GM10248 (cell line): ENCODE measurements at regions not wholly inside any gene's neighbourhood (a gene's known extent, or its start where the extent isn't known, plus 50 kb on each side); places are given as distances from the start of the nearest gene placed in this dataset.
A peak's percentile ranks its signal among the peaks of the same experiment; 100 is the strongest.
"Not testable (repeated sequence)": the region's sequence is repeated elsewhere in the genome, so short reads cannot be mapped to it uniquely, and the experiment has no call there.

Experiments used
- CTCF ChIA-PET: fragments of 300-600 bp; sonication (Branson Sonifier 250); formaldehyde crosslinking; extraction: SDS; loops from one replicate; lab custom pipeline; 2021; ENCODE audit warnings: antibody characterized with exemption; lab: Yijun Ruan, JAX
- POLR2A ChIA-PET: fragments of 350-650 bp; sonication (Branson Sonifier 250); formaldehyde crosslinking; extraction: SDS; loops from one replicate; lab custom pipeline; 2020; ENCODE audit warnings: antibody characterized with exemption; lab: Yijun Ruan, JAX
- DNase-seq: peaks from one replicate; pipeline ENCODE4 v3.0.0; 2012; ENCODE audit errors: extremely low spot score
- TF ChIP-seq, protein P1 (sequence below): IDR thresholded peaks from 2 replicates; pipeline ENCODE4 v1.5.1; 2012; ENCODE audit warnings: mild to moderate bottlenecking, low read depth; ENCODE audit errors: extremely low read depth, missing control alignments, control extremely low read depth

DNA sequence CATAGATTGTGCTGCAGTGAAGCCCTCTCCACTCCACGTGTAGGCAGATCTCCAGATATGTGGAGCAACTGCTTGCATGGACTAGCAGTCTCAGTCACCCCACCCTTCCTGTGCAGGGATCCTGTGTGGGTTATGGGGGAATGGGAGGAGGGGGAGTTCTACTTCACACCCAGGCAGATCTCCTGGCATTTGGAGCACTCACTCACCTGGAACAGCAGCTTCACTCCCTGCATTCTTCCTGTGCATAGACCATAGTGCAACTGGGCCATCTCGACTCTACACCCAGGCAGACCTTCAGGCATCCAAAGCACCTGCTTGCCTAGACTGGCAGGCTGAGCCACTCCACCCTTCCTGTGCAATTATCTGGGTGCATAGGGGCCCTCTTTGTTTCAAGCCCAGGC, 96.0 kb upstream of the PCED1B start:
- TF ChIP-seq, protein P1, sequence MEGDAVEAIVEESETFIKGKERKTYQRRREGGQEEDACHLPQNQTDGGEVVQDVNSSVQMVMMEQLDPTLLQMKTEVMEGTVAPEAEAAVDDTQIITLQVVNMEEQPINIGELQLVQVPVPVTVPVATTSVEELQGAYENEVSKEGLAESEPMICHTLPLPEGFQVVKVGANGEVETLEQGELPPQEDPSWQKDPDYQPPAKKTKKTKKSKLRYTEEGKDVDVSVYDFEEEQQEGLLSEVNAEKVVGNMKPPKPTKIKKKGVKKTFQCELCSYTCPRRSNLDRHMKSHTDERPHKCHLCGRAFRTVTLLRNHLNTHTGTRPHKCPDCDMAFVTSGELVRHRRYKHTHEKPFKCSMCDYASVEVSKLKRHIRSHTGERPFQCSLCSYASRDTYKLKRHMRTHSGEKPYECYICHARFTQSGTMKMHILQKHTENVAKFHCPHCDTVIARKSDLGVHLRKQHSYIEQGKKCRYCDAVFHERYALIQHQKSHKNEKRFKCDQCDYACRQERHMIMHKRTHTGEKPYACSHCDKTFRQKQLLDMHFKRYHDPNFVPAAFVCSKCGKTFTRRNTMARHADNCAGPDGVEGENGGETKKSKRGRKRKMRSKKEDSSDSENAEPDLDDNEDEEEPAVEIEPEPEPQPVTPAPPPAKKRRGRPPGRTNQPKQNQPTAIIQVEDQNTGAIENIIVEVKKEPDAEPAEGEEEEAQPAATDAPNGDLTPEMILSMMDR: no peak
- no peak for DNase-seq
- ChIA-PET POLR2A (no interaction called here), CTCF (interaction anchor here (0.7 to 4.0 kb wide), 14 partner anchors 30 to 914 kb away, joined by 3 to 17 read pairs (median 3); no protein-coding TSS in a partner anchor)

DNA sequence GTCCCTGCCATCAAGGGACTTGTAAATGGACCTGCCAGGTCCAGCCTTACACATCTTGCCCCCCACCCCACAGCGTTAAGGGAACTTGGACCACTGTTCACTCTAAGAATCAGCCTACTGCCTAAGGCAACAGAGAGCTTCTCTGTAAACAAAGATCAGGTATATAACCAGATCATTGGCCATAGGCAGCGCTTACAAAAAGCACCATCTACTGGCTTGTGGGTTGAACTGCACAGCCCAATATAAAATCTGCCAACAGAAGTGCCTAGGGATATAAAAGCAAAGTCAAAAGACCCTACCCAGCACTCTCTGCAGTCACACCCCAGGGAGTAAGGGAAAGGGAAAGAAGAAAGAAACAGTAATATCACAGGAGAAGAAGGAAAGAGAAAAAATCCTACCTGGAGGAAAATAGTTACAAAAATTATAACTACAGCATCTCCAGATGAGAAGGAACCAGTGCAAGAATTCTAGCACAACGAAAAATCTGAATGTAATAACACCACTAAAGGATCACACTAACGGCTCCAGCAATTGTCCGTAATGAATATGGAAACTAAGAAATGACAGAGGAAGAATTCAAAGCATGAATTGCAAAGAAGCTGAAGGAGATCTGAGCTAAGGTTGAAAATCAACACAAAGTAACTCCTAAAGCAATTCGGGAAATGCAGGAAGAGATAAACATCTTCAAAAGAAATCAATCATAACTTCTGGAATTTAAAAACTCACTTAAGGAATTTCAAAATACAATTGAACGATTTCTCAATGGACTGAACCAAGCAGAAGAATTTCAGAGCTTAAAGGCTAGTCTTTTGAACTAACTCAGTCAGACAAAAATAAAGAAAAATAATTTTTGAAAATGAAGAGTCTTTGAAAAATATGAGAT, 95.2 kb upstream of the PCED1B start:
- CTCF ChIA-PET: interaction anchor here (0.7 to 4.0 kb wide), 17 partner anchors 13 to 960 kb away, joined by 3 to 17 read pairs (median 3); no protein-coding TSS in a partner anchor
- POLR2A ChIA-PET: no interaction called here
- DNase-seq: peak; percentile 39
- TF ChIP-seq, protein P1: peak; percentile 74

DNA sequence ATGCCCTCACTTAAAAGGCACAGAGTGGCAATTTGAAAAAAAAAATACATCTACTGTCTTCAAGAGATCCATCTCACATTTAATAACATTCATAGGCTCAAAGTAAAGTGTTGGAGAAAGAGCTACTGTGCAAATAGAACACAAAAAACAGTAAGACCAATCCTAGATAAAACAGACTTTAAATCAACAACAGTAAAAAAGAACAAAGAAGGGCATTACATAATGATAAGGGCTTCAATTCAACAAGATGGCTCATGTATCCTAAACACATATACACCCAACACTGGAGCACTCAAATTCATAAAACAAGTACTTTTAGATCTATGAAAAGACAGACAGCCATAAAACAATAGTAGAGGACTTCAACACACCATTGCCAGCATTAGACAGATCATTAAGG, 93.6 kb upstream of the PCED1B start:
- ChIA-PET CTCF (interaction anchor here (3.0 to 4.0 kb wide), 2 partner anchors 310 to 861 kb away, joined by 7 to 17 read pairs; no protein-coding TSS in a partner anchor), POLR2A (no interaction called here)
- DNase-seq: no peak
- TF ChIP-seq, protein P1: no peak

DNA sequence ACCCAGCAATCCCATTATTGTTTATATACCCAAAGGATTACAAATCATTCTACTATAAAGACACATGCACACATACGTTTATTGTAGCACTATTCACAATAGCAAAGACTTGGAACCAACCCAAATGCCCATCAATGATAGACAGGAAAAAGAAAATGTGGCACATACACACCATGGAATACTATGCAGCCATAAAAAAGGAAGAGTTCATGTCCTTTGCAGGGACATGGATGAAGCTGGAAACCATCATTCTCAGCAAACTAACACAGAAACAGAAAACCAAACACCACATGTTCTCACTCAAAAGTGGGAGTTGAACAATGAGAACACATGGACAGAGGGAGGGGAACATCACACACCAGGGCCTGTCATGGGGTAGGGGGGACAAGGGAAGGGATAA, 91.3 kb upstream of the PCED1B start:
- POLR2A ChIA-PET, CTCF ChIA-PET, DNase-seq: not testable (repeated sequence)

DNA sequence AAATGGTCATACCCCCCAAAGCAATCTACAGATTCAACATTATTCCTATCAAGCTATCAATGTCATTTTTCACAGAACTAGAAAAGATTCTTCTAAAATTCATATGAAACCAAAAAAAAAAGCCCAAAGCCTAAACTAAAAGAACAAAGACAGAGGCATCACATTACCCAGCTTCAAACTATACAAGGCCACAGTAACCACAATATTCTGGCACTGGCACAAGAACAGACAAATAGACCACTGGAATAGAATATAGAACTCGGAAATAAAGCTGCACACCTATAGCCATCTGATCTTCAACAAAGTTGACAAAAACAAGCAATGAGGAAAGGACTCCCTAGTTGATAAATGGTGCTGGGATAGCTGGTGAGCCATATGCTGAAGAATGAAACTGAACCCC, 89.2 kb upstream of the PCED1B start:
- CTCF ChIA-PET: no interaction called here
- TF ChIP-seq, protein P1: no peak
- POLR2A ChIA-PET: no interaction called here
- DNase-seq: no peak

DNA sequence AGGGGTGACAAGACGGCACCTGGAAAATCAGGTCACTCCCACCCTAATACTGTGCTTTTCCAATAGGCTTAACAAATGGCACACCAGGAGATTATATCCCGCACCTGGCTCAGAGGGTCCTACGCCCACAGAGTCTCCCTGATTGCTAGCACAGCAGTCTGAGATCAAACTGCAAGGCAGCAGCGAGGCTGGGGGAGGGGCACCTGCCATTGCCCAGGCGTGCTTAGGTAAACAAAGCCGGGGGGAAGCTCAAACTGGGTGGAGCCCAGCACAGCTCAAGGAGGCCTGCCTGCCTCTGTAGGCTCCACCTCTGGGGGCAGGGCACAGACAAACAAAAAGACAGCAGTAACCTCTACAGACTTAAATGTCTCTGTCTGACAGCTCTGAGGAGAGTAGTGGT, 87.4 kb upstream of the PCED1B start:
- CTCF ChIA-PET: not testable (repeated sequence)

DNA sequence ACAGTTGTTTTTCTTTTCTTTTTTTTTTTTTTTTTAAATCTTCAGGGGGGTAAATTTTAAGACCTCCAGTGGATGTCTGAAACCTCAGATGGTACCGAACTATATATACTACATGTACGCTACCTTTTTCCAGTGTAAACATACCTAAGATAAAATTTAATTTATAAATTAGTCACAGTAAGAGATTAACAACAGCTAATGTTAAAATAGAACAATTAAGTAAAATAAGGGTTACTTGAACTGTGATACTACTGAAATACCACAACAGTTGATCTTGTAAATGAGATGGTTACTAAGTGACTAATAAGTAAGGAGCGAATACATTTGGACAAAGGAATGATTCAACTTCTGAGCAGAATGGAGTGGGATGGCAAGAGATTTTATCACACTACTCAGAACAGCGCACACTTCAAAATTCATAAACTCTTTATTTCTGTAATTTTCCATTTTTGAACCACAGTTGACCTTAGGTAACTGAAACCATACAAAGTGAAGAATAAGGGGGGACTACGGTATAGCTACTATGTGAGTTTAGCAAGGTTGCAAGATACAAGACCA, 80.5 kb upstream of the PCED1B start:
- no peak for DNase-seq
- ChIA-PET CTCF (interaction anchor here (1.0 kb wide), 1 partner anchor 12 kb away, joined by 3 read pairs; no protein-coding TSS in a partner anchor), POLR2A (no interaction called here)
- TF ChIP-seq, protein P1: no peak

More for the DNA sequence above, 87.4 kb upstream of the PCED1B start:
- POLR2A ChIA-PET, DNase-seq: not testable (repeated sequence)
